ENCODE measurements at regions not wholly inside any gene's neighbourhood (a gene's known extent, or its start where the extent isn't known, plus 50 kb on each side); places are given as distances from the start of the nearest gene placed in this dataset.
"Not testable (repeated sequence)": the region's sequence is repeated elsewhere in the genome, so short reads cannot be mapped to it uniquely, and the experiment has no call there.

GRCh38 chr1:213750231-213751063 lies 237.3 kb upstream of the PROX1 start:
- DNase-seq (ENCODE audit: low spot score in 2 of 2) (no peak), FAIRE-seq (no peak)

DNA sequence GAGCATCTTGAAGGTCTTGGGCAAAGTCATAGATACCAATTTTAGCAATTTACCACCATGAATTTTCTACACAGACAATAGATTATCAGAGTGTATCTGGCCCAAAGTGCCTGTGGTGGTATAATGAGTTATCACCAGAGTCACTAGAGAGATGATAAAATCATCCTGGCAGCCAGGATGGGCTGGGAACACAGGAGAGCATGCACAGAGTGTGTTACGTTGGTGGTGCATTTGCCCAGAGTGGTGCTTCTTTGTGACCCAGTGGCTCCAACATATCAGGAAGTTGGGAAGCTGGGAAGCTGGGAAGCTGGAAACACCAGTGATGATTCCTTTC lies 236.7 kb upstream of the PROX1 start:
- FAIRE-seq (no peak), DNase-seq (ENCODE audit: low spot score in 2 of 2) (no peak)

DNA sequence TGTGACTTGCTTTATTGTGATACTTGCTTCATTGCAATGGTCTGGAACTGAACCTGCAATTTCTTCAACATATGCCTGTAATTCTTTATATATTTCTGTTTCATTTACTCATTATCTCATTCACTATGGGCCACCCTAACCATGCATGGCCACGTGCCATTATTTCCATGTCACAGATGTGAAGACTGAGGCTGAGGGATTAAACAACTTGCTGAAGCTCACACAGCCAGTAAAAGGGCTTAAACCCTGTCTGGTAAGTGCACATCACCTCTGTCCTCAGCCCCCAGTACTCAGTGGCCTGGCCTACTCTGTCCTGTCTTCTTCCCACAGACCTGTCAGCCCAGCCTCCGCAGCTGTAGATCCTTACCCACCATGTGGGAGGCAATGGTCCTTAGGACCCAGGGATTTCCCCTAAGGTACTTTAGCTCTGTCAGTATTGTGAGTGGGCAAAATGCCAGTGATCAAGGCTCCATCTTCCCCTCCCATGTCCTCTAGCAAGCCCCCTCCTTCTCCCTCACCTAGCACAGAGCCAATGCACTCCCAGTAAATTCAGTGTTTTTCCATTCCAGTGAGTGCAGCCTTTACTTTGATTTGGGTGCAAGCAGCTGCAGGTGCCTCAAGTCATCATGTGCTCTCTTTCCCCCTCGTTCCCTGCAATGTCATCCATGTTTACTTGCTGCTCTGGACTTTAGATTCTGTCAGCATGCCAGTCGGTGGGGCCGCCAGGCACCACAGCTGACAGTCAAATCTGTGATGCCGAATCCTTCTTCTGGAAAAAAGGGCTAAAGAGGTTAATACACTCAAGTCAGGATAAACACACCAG lies 228.2 kb upstream of the PROX1 start:
- FAIRE-seq (no peak), DNase-seq (ENCODE audit: low spot score in 2 of 2) (no peak)

- no peak for FAIRE-seq
Observed at GRCh38 chr1:213761845-213762407, 225.8 kb upstream of the PROX1 start.

DNA sequence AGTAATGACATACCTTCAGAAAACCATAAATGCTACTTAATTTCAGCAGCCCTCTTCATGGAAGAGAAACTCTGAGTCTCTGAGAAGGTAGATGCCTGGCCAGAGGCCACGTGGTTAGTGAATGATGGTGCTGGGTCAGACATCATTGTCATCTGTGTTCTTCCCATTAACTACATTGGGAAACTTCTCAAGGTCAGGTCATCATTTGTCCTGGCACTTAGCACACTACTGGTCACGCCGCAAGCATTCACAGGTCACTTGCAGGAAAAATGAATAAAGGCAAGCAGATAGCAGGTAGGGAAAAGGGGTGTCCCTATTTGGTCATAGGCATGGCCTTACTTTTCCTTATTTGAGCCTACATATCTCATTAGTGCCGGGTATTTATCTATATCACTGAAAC lies 220.1 kb upstream of the PROX1 start:
- DNase-seq (ENCODE audit: low spot score in 2 of 2) = no peak
- no peak for FAIRE-seq

More at GRCh38 chr1:213761845-213762407, 225.8 kb upstream of the PROX1 start:
- no peak for DNase-seq (ENCODE audit: low spot score in 2 of 2)

- no peak for DNase-seq (ENCODE audit: low spot score in 2 of 2)
Observed at GRCh38 chr1:213772128-213773063, 215.4 kb upstream of the PROX1 start.

GRCh38 chr1:213773975-213774374 lies 213.8 kb upstream of the PROX1 start:
- FAIRE-seq (no peak), DNase-seq (ENCODE audit: low spot score in 2 of 2) (no peak)

More at GRCh38 chr1:213772128-213773063, 215.4 kb upstream of the PROX1 start:
- no peak for FAIRE-seq

DNA sequence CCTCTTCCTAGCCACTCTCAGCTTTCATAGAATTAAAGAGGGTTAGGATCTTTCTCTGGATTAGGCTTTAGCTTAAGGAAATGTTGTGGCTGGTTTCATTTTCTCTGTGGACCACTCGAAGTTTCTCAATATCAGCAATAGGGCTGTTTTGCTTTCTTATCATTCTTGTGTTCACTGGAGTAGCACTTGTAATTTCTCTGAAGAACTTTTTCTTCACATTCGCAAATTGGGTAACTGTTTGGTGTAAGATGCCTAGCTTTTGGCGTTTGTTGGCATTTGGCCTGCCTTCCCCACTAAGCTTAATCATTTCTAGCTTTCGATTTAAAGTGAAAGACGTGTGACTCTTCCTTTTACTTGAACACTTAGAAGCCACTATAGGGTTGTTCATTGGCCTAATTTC lies 210.8 kb upstream of the PROX1 start:
- no peak for DNase-seq (ENCODE audit: low spot score in 2 of 2)
- no peak for FAIRE-seq

DNA sequence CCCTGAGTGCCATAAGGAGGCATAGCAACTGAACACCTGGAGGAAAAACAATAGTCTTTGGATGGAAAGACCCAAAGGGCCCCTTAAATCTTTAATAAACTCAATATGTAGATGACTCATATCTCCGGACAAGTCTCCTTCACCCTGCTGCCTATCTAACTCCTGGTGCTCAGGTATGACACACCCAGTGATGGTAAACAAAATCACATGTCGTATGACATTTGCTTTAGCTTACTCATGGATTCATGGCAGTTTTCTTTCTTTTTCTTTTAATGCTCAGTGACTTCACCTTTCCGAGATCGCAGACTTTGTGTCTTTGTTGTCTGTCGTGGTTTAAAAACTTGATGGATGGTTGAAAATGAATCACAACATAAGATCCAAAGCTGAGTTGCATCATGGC lies 208.5 kb upstream of the PROX1 start:
- DNase-seq (ENCODE audit: low spot score in 2 of 2) (no peak), FAIRE-seq (no peak)

GRCh38 chr1:213782941-213783672 lies 204.7 kb upstream of the PROX1 start:
- DNase-seq (ENCODE audit: low spot score in 2 of 2) (no peak), FAIRE-seq (no peak)

DNA sequence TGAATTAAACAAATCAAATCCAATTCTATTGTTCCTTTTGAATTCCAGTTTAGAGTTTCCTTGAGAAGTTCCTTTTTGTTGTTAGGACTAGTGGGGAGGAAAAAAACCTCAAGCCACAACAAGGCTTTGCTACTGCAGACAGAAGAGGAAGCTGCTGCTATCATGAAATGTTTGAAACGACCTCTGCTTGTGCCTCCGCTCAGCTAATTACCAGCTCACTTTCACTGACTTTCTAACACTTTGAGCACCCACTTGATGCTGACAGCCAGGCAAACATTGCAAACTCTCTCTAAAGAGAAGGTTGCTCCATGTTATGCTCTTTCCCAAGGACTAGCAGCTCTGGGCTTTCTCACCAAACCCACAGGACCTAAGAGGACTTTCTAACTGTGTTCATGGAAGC lies 203.9 kb upstream of the PROX1 start:
- DNase-seq (ENCODE audit: low spot score in 2 of 2) = no peak
- no peak for FAIRE-seq

- DNase-seq (ENCODE audit: low spot score in 2 of 2) = no peak
- no peak for FAIRE-seq
Observed at GRCh38 chr1:213786683-213787082, 201.1 kb upstream of the PROX1 start.

- FAIRE-seq (no peak), DNase-seq (ENCODE audit: low spot score in 2 of 2) (no peak)
Observed at GRCh38 chr1:213790565-213790964, 197.2 kb upstream of the PROX1 start.

- FAIRE-seq (no peak), DNase-seq (ENCODE audit: low spot score in 2 of 2) (no peak)
Observed at GRCh38 chr1:213793482-213794067, 194.2 kb upstream of the PROX1 start.

- FAIRE-seq (no peak), DNase-seq (ENCODE audit: low spot score in 2 of 2) (no peak)
Observed at GRCh38 chr1:213796525-213796924, 191.2 kb upstream of the PROX1 start.

- not testable (repeated sequence) for DNase-seq (ENCODE audit: low spot score in 2 of 2); FAIRE-seq
Observed at GRCh38 chr1:213808288-213808687, 179.5 kb upstream of the PROX1 start.

GRCh38 chr1:213817156-213817555 lies 170.6 kb upstream of the PROX1 start:
- no peak for FAIRE-seq
- DNase-seq (ENCODE audit: low spot score in 2 of 2) = no peak

DNA sequence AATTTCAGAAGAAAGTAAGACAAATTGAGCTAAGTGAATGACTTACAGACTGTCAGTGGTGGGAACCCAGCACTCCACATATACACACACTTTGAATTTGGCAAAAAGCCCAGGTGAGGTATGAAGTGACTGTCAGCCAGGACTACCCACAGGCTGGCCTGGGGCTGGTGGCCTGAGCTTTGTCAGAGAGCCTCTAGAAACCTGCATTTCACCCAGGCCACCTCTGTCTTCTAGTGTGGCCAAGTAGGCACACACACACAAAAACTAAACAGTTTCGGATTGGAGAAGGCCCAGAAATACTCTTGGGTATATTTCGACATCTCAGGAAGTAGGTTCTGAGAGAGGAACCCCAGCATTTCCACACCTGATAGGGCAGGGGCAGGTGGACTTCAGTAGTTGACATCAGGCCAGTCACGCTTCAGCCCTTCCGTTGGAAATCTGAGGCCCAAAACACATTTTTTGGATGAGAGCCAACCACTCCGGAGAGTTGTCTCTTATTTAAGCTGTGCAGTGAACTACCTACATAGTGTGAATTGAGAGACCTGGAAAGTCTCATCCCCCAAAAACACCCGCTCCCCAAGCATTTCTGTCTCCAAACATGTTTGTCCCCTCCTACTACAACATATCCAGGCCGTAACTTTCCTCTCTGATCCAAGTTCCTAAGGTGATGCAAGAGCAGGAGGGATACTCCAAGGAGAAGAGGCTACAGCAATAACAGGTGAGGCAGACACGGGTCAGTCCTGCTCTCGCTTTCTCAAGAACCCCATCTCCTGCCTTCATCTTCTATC lies 167.2 kb upstream of the PROX1 start:
- DNase-seq (ENCODE audit: low spot score in 2 of 2) (no peak), FAIRE-seq (no peak)

All from frontal cortex (tissue), 3 donors.